ENCODE measurements at regions not wholly inside any gene's neighbourhood (a gene's known extent, or its start where the extent isn't known, plus 50 kb on each side); places are given as distances from the start of the nearest gene placed in this dataset.

- TF ChIP-seq POLR2A (IDR thresholded peaks at IDR 0.05), result no peak
- no peak for TF ChIP-seq CTCF (IDR thresholded peaks at IDR 0.05)
These were observed 110.5 kb upstream of the EEF1E1 start for GRCh38 chr6:8212720-8213434.
